GM23338 (cell line): ENCODE measurements at regions not wholly inside any gene's neighbourhood (a gene's known extent, or its start where the extent isn't known, plus 50 kb on each side); places are given as distances from the start of the nearest gene placed in this dataset.

Source experiments
- CTCF ChIP-seq, 2 experiments: fragments of 200-600 bp in 1 of 2; sonication (generic) in 1 of 2; conservative IDR thresholded peaks; 2 replicates each; pipeline versions ENCODE4 v1.5.1 to v1.6.1; 2016 to 2017; ENCODE audit warnings: antibody characterized with exemption in 2 of 2, low read depth in 2 of 2, mild to moderate bottlenecking in 2 of 2, moderate library complexity in 1 of 2
- EZH2 ChIP-seq: fragments of 200-600 bp; sonication (generic); IDR thresholded peaks from one replicate; pipeline ENCODE4 v1.8.0; 2017; ENCODE audit warnings: antibody characterized with exemption, mild to moderate bottlenecking, low read depth; ENCODE audit not compliant: unreplicated experiment
- EZH2phosphoT487 ChIP-seq: fragments of 200-600 bp; sonication (generic); IDR thresholded peaks from one replicate; pipeline ENCODE4 v1.8.1; 2018; ENCODE audit warnings: antibody characterized with exemption; ENCODE audit not compliant: unreplicated experiment
- JUNB ChIP-seq: IDR thresholded peaks from one replicate; pipeline ENCODE4 v1.6.1; 2016; ENCODE audit warnings: antibody characterized with exemption; ENCODE audit not compliant: unreplicated experiment
- NANOG ChIP-seq: IDR thresholded peaks from 2 replicates; pipeline ENCODE4 v1.6.1; 2016; ENCODE audit warnings: antibody characterized with exemption, borderline replicate concordance
- POLR2AphosphoS5 ChIP-seq: IDR thresholded peaks from 2 replicates; pipeline ENCODE4 v1.6.1; 2016; ENCODE audit warnings: antibody characterized with exemption, low read depth
- REST ChIP-seq: IDR thresholded peaks from one replicate; pipeline ENCODE4 v1.6.1; 2018; ENCODE audit warnings: antibody characterized with exemption; ENCODE audit not compliant: unreplicated experiment
- TF ChIP-seq, protein P1 (sequence below): fragments of 250-450 bp; sonication (Bioruptor Pico); IDR thresholded peaks from 2 replicates; pipeline ENCODE4 v1.5.0; 2020; ENCODE audit warnings: mild to moderate bottlenecking, moderate library complexity

- TF ChIP-seq CTCF (conservative IDR thresholded peaks at IDR 0.05; ENCODE audit: low read depth in 2 of 2) (no peak), EZH2 (no peak), POLR2AphosphoS5 (no peak), NANOG (no peak), EZH2phosphoT487 (no peak), REST (no peak), JUNB (no peak)
- TF ChIP-seq, protein P1, sequence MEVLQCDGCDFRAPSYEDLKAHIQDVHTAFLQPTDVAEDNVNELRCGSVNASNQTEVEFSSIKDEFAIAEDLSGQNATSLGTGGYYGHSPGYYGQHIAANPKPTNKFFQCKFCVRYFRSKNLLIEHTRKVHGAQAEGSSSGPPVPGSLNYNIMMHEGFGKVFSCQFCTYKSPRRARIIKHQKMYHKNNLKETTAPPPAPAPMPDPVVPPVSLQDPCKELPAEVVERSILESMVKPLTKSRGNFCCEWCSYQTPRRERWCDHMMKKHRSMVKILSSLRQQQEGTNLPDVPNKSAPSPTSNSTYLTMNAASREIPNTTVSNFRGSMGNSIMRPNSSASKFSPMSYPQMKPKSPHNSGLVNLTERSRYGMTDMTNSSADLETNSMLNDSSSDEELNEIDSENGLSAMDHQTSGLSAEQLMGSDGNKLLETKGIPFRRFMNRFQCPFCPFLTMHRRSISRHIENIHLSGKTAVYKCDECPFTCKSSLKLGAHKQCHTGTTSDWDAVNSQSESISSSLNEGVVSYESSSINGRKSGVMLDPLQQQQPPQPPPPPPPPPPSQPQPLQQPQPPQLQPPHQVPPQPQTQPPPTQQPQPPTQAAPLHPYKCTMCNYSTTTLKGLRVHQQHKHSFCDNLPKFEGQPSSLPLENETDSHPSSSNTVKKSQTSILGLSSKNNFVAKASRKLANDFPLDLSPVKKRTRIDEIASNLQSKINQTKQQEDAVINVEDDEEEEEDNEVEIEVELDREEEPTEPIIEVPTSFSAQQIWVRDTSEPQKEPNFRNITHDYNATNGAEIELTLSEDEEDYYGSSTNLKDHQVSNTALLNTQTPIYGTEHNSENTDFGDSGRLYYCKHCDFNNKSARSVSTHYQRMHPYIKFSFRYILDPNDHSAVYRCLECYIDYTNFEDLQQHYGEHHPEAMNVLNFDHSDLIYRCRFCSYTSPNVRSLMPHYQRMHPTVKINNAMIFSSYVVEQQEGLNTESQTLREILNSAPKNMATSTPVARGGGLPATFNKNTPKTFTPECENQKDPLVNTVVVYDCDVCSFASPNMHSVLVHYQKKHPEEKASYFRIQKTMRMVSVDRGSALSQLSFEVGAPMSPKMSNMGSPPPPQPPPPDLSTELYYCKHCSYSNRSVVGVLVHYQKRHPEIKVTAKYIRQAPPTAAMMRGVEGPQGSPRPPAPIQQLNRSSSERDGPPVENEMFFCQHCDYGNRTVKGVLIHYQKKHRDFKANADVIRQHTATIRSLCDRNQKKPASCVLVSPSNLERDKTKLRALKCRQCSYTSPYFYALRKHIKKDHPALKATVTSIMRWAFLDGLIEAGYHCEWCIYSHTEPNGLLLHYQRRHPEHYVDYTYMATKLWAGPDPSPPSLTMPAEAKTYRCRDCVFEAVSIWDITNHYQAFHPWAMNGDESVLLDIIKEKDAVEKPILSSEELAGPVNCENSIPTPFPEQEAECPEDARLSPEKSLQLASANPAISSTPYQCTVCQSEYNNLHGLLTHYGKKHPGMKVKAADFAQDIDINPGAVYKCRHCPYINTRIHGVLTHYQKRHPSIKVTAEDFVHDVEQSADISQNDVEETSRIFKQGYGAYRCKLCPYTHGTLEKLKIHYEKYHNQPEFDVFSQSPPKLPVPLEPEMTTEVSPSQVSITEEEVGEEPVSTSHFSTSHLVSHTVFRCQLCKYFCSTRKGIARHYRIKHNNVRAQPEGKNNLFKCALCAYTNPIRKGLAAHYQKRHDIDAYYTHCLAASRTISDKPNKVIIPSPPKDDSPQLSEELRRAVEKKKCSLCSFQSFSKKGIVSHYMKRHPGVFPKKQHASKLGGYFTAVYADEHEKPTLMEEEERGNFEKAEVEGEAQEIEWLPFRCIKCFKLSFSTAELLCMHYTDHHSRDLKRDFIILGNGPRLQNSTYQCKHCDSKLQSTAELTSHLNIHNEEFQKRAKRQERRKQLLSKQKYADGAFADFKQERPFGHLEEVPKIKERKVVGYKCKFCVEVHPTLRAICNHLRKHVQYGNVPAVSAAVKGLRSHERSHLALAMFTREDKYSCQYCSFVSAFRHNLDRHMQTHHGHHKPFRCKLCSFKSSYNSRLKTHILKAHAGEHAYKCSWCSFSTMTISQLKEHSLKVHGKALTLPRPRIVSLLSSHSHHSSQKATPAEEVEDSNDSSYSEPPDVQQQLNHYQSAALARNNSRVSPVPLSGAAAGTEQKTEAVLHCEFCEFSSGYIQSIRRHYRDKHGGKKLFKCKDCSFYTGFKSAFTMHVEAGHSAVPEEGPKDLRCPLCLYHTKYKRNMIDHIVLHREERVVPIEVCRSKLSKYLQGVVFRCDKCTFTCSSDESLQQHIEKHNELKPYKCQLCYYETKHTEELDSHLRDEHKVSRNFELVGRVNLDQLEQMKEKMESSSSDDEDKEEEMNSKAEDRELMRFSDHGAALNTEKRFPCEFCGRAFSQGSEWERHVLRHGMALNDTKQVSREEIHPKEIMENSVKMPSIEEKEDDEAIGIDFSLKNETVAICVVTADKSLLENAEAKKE: no peak
These were observed 108.7 kb downstream of the TRIM43 start for GRCh38 chr2:95700519-95700918.
